ENCODE measurements at regions not wholly inside any gene's neighbourhood (a gene's known extent, or its start where the extent isn't known, plus 50 kb on each side); places are given as distances from the start of the nearest gene placed in this dataset.

DNA sequence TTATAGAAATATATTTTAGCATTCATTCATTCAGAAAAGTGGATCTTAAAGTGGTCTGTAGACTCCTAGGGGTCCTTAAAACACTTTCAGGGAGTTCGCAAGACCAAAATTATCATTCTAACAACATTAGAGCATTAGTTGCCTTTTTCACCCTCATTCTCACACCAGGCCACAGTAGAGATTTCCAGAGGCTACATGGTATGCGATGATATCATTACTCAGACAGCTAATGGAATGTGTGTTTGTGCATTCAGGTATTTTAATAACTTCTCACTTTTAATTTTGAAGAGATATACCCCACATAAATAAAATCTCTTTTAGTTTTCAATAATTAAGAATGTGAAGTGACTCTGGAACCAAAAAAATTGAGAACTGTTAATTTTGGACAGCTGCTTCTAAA, 206.9 kb downstream of the NSUN3 start:
- H3K4me3 ChIP-seq (ENCODE audit: low read length) = no peak overlapping the region
- no peaks in the 10 kb centered on the region for H3F3A ChIP-seq (ENCODE audit: insufficient read depth, low read length, poor library complexity, severe bottlenecking)
- no peaks in the 10 kb centered on the region for H3K79me2 ChIP-seq (replicated peaks; ENCODE audit: insufficient read depth, low read length)
- H3K27me3 ChIP-seq (ENCODE audit: insufficient read depth, low read depth, low read length) = no peaks in the 10 kb centered on the region
- no peaks in the 10 kb centered on the region for H3K9me3 ChIP-seq (ENCODE audit: low read length)
- H2AFZ ChIP-seq (ENCODE audit: low read depth, low read length) = no peak overlapping the region
- no peaks in the 10 kb centered on the region for H4K20me1 ChIP-seq (ENCODE audit: insufficient read depth)
- no peak overlapping the region for H3K27ac ChIP-seq (ENCODE audit: low read length)
- H3K9me2 ChIP-seq (ENCODE audit: insufficient read depth, low read length) = no peaks in the 10 kb centered on the region
- TF ChIP-seq, protein P1, sequence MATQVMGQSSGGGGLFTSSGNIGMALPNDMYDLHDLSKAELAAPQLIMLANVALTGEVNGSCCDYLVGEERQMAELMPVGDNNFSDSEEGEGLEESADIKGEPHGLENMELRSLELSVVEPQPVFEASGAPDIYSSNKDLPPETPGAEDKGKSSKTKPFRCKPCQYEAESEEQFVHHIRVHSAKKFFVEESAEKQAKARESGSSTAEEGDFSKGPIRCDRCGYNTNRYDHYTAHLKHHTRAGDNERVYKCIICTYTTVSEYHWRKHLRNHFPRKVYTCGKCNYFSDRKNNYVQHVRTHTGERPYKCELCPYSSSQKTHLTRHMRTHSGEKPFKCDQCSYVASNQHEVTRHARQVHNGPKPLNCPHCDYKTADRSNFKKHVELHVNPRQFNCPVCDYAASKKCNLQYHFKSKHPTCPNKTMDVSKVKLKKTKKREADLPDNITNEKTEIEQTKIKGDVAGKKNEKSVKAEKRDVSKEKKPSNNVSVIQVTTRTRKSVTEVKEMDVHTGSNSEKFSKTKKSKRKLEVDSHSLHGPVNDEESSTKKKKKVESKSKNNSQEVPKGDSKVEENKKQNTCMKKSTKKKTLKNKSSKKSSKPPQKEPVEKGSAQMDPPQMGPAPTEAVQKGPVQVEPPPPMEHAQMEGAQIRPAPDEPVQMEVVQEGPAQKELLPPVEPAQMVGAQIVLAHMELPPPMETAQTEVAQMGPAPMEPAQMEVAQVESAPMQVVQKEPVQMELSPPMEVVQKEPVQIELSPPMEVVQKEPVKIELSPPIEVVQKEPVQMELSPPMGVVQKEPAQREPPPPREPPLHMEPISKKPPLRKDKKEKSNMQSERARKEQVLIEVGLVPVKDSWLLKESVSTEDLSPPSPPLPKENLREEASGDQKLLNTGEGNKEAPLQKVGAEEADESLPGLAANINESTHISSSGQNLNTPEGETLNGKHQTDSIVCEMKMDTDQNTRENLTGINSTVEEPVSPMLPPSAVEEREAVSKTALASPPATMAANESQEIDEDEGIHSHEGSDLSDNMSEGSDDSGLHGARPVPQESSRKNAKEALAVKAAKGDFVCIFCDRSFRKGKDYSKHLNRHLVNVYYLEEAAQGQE (IDR thresholded peaks at IDR 0.05; ENCODE audit: borderline replicate concordance) = no peak
- TF ChIP-seq, protein P2, sequence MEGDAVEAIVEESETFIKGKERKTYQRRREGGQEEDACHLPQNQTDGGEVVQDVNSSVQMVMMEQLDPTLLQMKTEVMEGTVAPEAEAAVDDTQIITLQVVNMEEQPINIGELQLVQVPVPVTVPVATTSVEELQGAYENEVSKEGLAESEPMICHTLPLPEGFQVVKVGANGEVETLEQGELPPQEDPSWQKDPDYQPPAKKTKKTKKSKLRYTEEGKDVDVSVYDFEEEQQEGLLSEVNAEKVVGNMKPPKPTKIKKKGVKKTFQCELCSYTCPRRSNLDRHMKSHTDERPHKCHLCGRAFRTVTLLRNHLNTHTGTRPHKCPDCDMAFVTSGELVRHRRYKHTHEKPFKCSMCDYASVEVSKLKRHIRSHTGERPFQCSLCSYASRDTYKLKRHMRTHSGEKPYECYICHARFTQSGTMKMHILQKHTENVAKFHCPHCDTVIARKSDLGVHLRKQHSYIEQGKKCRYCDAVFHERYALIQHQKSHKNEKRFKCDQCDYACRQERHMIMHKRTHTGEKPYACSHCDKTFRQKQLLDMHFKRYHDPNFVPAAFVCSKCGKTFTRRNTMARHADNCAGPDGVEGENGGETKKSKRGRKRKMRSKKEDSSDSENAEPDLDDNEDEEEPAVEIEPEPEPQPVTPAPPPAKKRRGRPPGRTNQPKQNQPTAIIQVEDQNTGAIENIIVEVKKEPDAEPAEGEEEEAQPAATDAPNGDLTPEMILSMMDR (IDR thresholded peaks at IDR 0.05; ENCODE audit: poor library complexity, severe bottlenecking) = no peak
- no peak for TF ChIP-seq EZH2 (IDR thresholded peaks at IDR 0.05; ENCODE audit: borderline replicate concordance, insufficient read depth, low read length, poor library complexity, severe bottlenecking)
- TF ChIP-seq SMC3 (conservative IDR thresholded peaks at IDR 0.05; ENCODE audit: poor library complexity) = no peak
- TF ChIP-seq POLR2AphosphoS5 (IDR thresholded peaks at IDR 0.05) = no peak
- TF ChIP-seq RAD21 (conservative IDR thresholded peaks at IDR 0.05) = no peak
- TF ChIP-seq MXI1 (conservative IDR thresholded peaks at IDR 0.05; ENCODE audit: poor library complexity, severe bottlenecking) = no peak
- no peak for TF ChIP-seq EP300 (conservative IDR thresholded peaks at IDR 0.05; ENCODE audit: poor library complexity, severe bottlenecking)
- no peak for TF ChIP-seq TAF1 (IDR thresholded peaks at IDR 0.05; ENCODE audit: low read depth)
- H3K36me3 ChIP-seq (ENCODE audit: insufficient read depth, low read length) = no peaks in the 10 kb centered on the region
- no peak overlapping the region for H3K9ac ChIP-seq (ENCODE audit: low read length)
- no peak overlapping the region for H3K4me2 ChIP-seq (ENCODE audit: low read length)

DNA sequence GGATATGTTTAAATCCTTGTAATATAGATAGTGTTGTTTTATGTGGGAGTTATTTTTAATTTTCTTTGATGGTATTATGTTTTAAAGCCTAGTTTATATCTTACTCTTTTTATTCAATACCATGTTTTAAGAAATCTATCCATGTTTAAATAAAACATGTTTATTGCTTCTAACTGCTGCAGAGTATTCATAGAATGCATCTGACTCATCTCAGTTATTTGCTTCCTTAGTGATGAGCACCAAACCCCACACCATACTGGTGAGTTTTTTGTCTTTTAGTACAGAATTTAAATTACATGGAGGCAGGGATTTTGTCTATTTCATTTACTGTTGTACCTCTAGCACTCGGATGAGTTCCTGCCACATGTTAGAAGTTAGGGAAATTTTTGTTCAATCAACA, 209.2 kb downstream of the NSUN3 start:
- no peak overlapping the region for H3K9ac ChIP-seq (ENCODE audit: low read length)
- no peak overlapping the region for H2AFZ ChIP-seq (ENCODE audit: low read depth, low read length)
- no peaks in the 10 kb centered on the region for H3F3A ChIP-seq (ENCODE audit: insufficient read depth, low read length, poor library complexity, severe bottlenecking)
- no peaks in the 10 kb centered on the region for H3K27me3 ChIP-seq (ENCODE audit: insufficient read depth, low read depth, low read length)
- H4K20me1 ChIP-seq (ENCODE audit: insufficient read depth) = no peaks in the 10 kb centered on the region
- no peak overlapping the region for H3K4me2 ChIP-seq (ENCODE audit: low read length)
- H3K9me3 ChIP-seq (ENCODE audit: low read length) = no peaks in the 10 kb centered on the region
- no peaks in the 10 kb centered on the region for H3K9me2 ChIP-seq (ENCODE audit: insufficient read depth, low read length)
- TF ChIP-seq POLR2AphosphoS5 (IDR thresholded peaks at IDR 0.05) = no peak
- TF ChIP-seq, protein P2 (IDR thresholded peaks at IDR 0.05; ENCODE audit: poor library complexity, severe bottlenecking) = no peak
- no peak for TF ChIP-seq RAD21 (conservative IDR thresholded peaks at IDR 0.05)
- TF ChIP-seq EP300 (conservative IDR thresholded peaks at IDR 0.05; ENCODE audit: poor library complexity, severe bottlenecking) = no peak
- no peak for TF ChIP-seq MXI1 (conservative IDR thresholded peaks at IDR 0.05; ENCODE audit: poor library complexity, severe bottlenecking)
- no peak for TF ChIP-seq EZH2 (IDR thresholded peaks at IDR 0.05; ENCODE audit: borderline replicate concordance, insufficient read depth, low read length, poor library complexity, severe bottlenecking)
- no peak for TF ChIP-seq SMC3 (conservative IDR thresholded peaks at IDR 0.05; ENCODE audit: poor library complexity)
- TF ChIP-seq, protein P1 (IDR thresholded peaks at IDR 0.05; ENCODE audit: borderline replicate concordance) = no peak
- TF ChIP-seq TAF1 (IDR thresholded peaks at IDR 0.05; ENCODE audit: low read depth) = no peak
- no peaks in the 10 kb centered on the region for H3K79me2 ChIP-seq (replicated peaks; ENCODE audit: insufficient read depth, low read length)
- no peak overlapping the region for H3K27ac ChIP-seq (ENCODE audit: low read length)
- no peaks in the 10 kb centered on the region for H3K36me3 ChIP-seq (ENCODE audit: insufficient read depth, low read length)
- no peak overlapping the region for H3K4me3 ChIP-seq (ENCODE audit: low read length)
